MCF 10A (cell line): ENCODE measurements at regions not wholly inside any gene's neighbourhood (a gene's known extent, or its start where the extent isn't known, plus 50 kb on each side); places are given as distances from the start of the nearest gene placed in this dataset.
"Not testable (repeated sequence)": the region's sequence is repeated elsewhere in the genome, so short reads cannot be mapped to it uniquely, and the experiment has no call there.

ENCODE experiments used
- BruUV-seq: library from RNA; stranded (reverse); fragments of 400-500 nt; replicated peaks from 2 replicates; lab custom pipeline; 2021; lab: Mats Ljungman, UMichigan
- CTCF ChIA-PET: fragments of 300-600 bp; sonication (Branson Sonifier 250); formaldehyde crosslinking; extraction: SDS; loops from one replicate; lab custom pipeline; 2021; ENCODE audit warnings: antibody characterized with exemption, inconsistent platforms; lab: Yijun Ruan, JAX
- POLR2A ChIA-PET: fragments of 300-600, 350-650 bp; sonication (Branson Sonifier 250); formaldehyde crosslinking; extraction: SDS; loops from one replicate; lab custom pipeline; 2020; ENCODE audit warnings: antibody characterized with exemption, inconsistent platforms; lab: Yijun Ruan, JAX
- DNase-seq: peaks from one replicate; pipeline ENCODE4 v3.0.0-alpha.2; 2018; ENCODE audit not compliant: unreplicated experiment
- H3K27ac Mint-ChIP-seq: one replicate; pipeline ENCODE4 v1.8.0; 2022; ENCODE audit warnings: mild to moderate bottlenecking, low read depth, mixed read lengths; ENCODE audit not compliant: unreplicated experiment
- H3K27me3 Mint-ChIP-seq: one replicate; pipeline ENCODE4 v1.8.0; 2022; ENCODE audit warnings: mixed read lengths; ENCODE audit not compliant: insufficient read depth, unreplicated experiment
- H3K36me3 Mint-ChIP-seq: one replicate; pipeline ENCODE4 v1.8.0; 2022; ENCODE audit warnings: mild to moderate bottlenecking, moderate library complexity, mixed read lengths; ENCODE audit not compliant: insufficient read depth, unreplicated experiment
- H3K4me1 Mint-ChIP-seq: one replicate; pipeline ENCODE4 v1.8.0; 2022; ENCODE audit warnings: mixed read lengths; ENCODE audit not compliant: insufficient read depth, unreplicated experiment
- H3K4me3 Mint-ChIP-seq: one replicate; pipeline ENCODE4 v1.8.0; 2022; ENCODE audit warnings: mild to moderate bottlenecking, moderate library complexity, mixed read lengths; ENCODE audit not compliant: unreplicated experiment
- H3K9me3 Mint-ChIP-seq: one replicate; pipeline ENCODE4 v1.8.0; 2022; ENCODE audit warnings: mixed read lengths; ENCODE audit not compliant: unreplicated experiment
- CTCF ChIP-seq: fragments of 200-600 bp; IDR thresholded peaks from one replicate; pipeline ENCODE4 v1.8.0; 2022; ENCODE audit warnings: antibody characterized with exemption, mild to moderate bottlenecking; ENCODE audit not compliant: unreplicated experiment
- intact Hi-C: fragments of 100-400 bp; cut with micrococcal nuclease; formaldehyde crosslinking; loops from 2 replicates; pipeline ENCODE4 v1.14.1; 2022

- Mint-ChIP-seq H3K36me3 (peaks cover 38% of the 10 kb centered on the region), H3K4me1 (peaks cover 21% of the 10 kb centered on the region), H3K4me3 (peak overlapping the region; percentile 94), H3K9me3 (no peaks in the 10 kb centered on the region), H3K27ac (peak overlapping the region; percentile 78), H3K27me3 (peaks cover 24% of the 10 kb centered on the region)
- intact Hi-C loops = no loop called here
- peak; percentile 36 for DNase-seq
- no TSS peak for BruUV-seq
- ChIA-PET CTCF (interaction anchor here (0.6 to 2.1 kb wide), 13 partner anchors 10 to 382 kb away, joined by 3 to 9 read pairs (median 4); no protein-coding TSS in a partner anchor), POLR2A (interaction anchor here (0.6 to 2.1 kb wide), 11 partner anchors 10 to 476 kb away, joined by 3 to 6 read pairs (median 4); partner anchors contain the start of genes ZNF282 and ZNF783)
- no peak for TF ChIP-seq CTCF
Measured at GRCh38 chr7:149624006-149624405, 126.4 kb upstream of the ZNF746 start.

GRCh38 chr7:149623262-149623997 is 125.8 kb upstream of the ZNF746 start:
- Mint-ChIP-seq H3K27ac (peak overlapping the region; percentile 78), H3K36me3 (peaks cover 44% of the 10 kb centered on the region), H3K27me3 (peaks cover 21% of the 10 kb centered on the region), H3K4me1 (peaks cover 21% of the 10 kb centered on the region), H3K4me3 (peak overlapping the region; percentile 94)
- POLR2A ChIA-PET = interaction anchor here (0.6 to 2.1 kb wide), 13 partner anchors 9 to 1627 kb away, joined by 3 to 6 read pairs (median 4); partner anchors contain the start of genes ZNF282 and ZNF783
- DNase-seq = peak; percentile 50
- intact Hi-C loops, BruUV-seq, H3K9me3 Mint-ChIP-seq: not testable (repeated sequence)
- CTCF ChIA-PET = interaction anchor here (0.6 to 2.0 kb wide), 6 partner anchors 48 to 381 kb away, joined by 3 to 9 read pairs (median 4); no protein-coding TSS in a partner anchor

- BruUV-seq = no TSS peak
- Mint-ChIP-seq H3K9me3 (no peaks in the 10 kb centered on the region), H3K27ac (peak overlapping the region; percentile 78), H3K4me3 (peak overlapping the region; percentile 94), H3K36me3 (peaks cover 52% of the 10 kb centered on the region), H3K4me1 (peaks cover 21% of the 10 kb centered on the region), H3K27me3 (peaks cover 13% of the 10 kb centered on the region)
- intact Hi-C loops = no loop called here
- no peak for DNase-seq
- ChIA-PET POLR2A (interaction anchor here (0.6 to 1.7 kb wide), 7 partner anchors 16 to 1628 kb away, joined by 3 to 5 read pairs (median 4); partner anchors contain the start of genes ZNF282 and ZNF783), CTCF (interaction anchor here (0.5 to 0.9 kb wide), 4 partner anchors 126 to 733 kb away, joined by 3 to 4 read pairs (median 3); no protein-coding TSS in a partner anchor)
- TF ChIP-seq CTCF = no peak
Measured at GRCh38 chr7:149622444-149623210, 125.0 kb upstream of the ZNF746 start.

- peaks cover 19% of the 10 kb centered on the region for H3K4me1 Mint-ChIP-seq
- peaks cover 60% of the 10 kb centered on the region for H3K36me3 Mint-ChIP-seq
- ChIA-PET CTCF (interaction anchor here (0.6 to 0.7 kb wide), 2 partner anchors 190 to 734 kb away, joined by 3 read pairs; no protein-coding TSS in a partner anchor), POLR2A (interaction anchor here (1.2 kb wide), 1 partner anchor 407 kb away, joined by 4 read pairs; no protein-coding TSS in a partner anchor)
- peaks cover 5% of the 10 kb centered on the region for H3K27me3 Mint-ChIP-seq
- TF ChIP-seq CTCF = no peak
- DNase-seq = no peak
- BruUV-seq = no TSS peak
- no peaks in the 10 kb centered on the region for H3K9me3 Mint-ChIP-seq
- H3K4me3 Mint-ChIP-seq = no peak overlapping the region
- intact Hi-C loops = no loop called here
- H3K27ac Mint-ChIP-seq = no peak overlapping the region
Measured at GRCh38 chr7:149621776-149622175, 124.2 kb upstream of the ZNF746 start.
